GM21619 (cell line): ENCODE measurements at regions not wholly inside any gene's neighbourhood (a gene's known extent, or its start where the extent isn't known, plus 50 kb on each side); places are given as distances from the start of the nearest gene placed in this dataset.

Experiments used
- ATAC-seq: cut with Tn5 transposase; IDR thresholded peaks from one replicate; pipeline ENCODE4 v1.9.1; 2021; ENCODE audit not compliant: unreplicated experiment

GRCh38 chr10:77710759-77711682 is 73.4 kb upstream of the KCNMA1 start:
- ATAC-seq: peak; percentile 85

- peak; percentile 44 for ATAC-seq
These were observed 72.5 kb upstream of the KCNMA1 start for GRCh38 chr10:77710081-77710551.

GRCh38 chr10:77707570-77707969 is 70.0 kb upstream of the KCNMA1 start:
- no peak for ATAC-seq

- no peak for ATAC-seq
These were observed 64.6 kb upstream of the KCNMA1 start for GRCh38 chr10:77702166-77702565.

- no peak for ATAC-seq
These were observed 62.5 kb upstream of the KCNMA1 start for GRCh38 chr10:77700086-77700485.

- no peak for ATAC-seq
These were observed 61.6 kb upstream of the KCNMA1 start for GRCh38 chr10:77699080-77699645.

GRCh38 chr10:77698267-77698931 is 60.8 kb upstream of the KCNMA1 start:
- no peak for ATAC-seq

- ATAC-seq: no peak
These were observed 59.0 kb upstream of the KCNMA1 start for GRCh38 chr10:77696584-77696983.

GRCh38 chr10:77695186-77695585 is 57.6 kb upstream of the KCNMA1 start:
- ATAC-seq: no peak

GRCh38 chr10:77692782-77693181 is 55.2 kb upstream of the KCNMA1 start:
- no peak for ATAC-seq

GRCh38 chr10:77689339-77689738 is 51.7 kb upstream of the KCNMA1 start:
- ATAC-seq: no peak

- no peak for ATAC-seq
These were observed 50.0 kb upstream of the KCNMA1 start for GRCh38 chr10:77687621-77688020.
